22Rv1 (cell line): ENCODE measurements at regions not wholly inside any gene's neighbourhood (a gene's known extent, or its start where the extent isn't known, plus 50 kb on each side); places are given as distances from the start of the nearest gene placed in this dataset.

Experiments
- CTCF ChIP-seq: fragments of 450-650 bp; IDR thresholded peaks from 2 replicates; pipeline ENCODE4 v1.5.1; 2017; ENCODE audit warnings: mild to moderate bottlenecking
- ZFX ChIP-seq: fragments of 450-650 bp; IDR thresholded peaks from 2 replicates; pipeline ENCODE4 v1.6.1; 2017; ENCODE audit warnings: antibody characterized with exemption, borderline replicate concordance

- TF ChIP-seq CTCF (no peak), ZFX (no peak)
Observed at GRCh38 chr7:17185690-17186070, 112.8 kb upstream of the AHR start.
